TTC549 (cell line): ENCODE measurements at regions not wholly inside any gene's neighbourhood (a gene's known extent, or its start where the extent isn't known, plus 50 kb on each side); places are given as distances from the start of the nearest gene placed in this dataset.

Experiments used
- FAIRE-seq: peaks from 2 replicates; lab custom pipeline; 2012; peaks lifted over from hg19 to GRCh38; lab: Jason Lieb, UNC

- FAIRE-seq: no peak
These were observed 246.6 kb upstream of the RTL1 start for GRCh38 chr14:101150039-101150610.

GRCh38 chr14:101151226-101151926, 247.9 kb upstream of the RTL1 start:
- no peak for FAIRE-seq

GRCh38 chr14:101151927-101152305, 248.4 kb upstream of the RTL1 start:
- no peak for FAIRE-seq

- FAIRE-seq: no peak
These were observed 249.3 kb upstream of the RTL1 start for GRCh38 chr14:101152855-101153254.

GRCh38 chr14:101153691-101154090, 250.2 kb upstream of the RTL1 start:
- no peak for FAIRE-seq

GRCh38 chr14:101155575-101155974, 252.1 kb upstream of the RTL1 start:
- no peak for FAIRE-seq

- FAIRE-seq: no peak
These were observed 263.9 kb upstream of the RTL1 start for GRCh38 chr14:101167428-101167827.

GRCh38 chr14:101169267-101169666, 265.7 kb upstream of the RTL1 start:
- no peak for FAIRE-seq

- FAIRE-seq: no peak
These were observed 268.1 kb upstream of the RTL1 start for GRCh38 chr14:101171650-101172049.

GRCh38 chr14:101173698-101174521, 270.4 kb upstream of the RTL1 start:
- FAIRE-seq: no peak

GRCh38 chr14:101174522-101174838, 271.0 kb upstream of the RTL1 start:
- FAIRE-seq: no peak

GRCh38 chr14:101174980-101175606, 271.6 kb upstream of the RTL1 start:
- FAIRE-seq: no peak

GRCh38 chr14:101175731-101176534, 272.4 kb upstream of the RTL1 start:
- FAIRE-seq: no peak

GRCh38 chr14:101176535-101177205, 273.1 kb upstream of the RTL1 start:
- no peak for FAIRE-seq

- no peak for FAIRE-seq
These were observed 273.9 kb upstream of the RTL1 start for GRCh38 chr14:101177301-101177971.

- FAIRE-seq: no peak
These were observed 274.9 kb upstream of the RTL1 start for GRCh38 chr14:101178184-101179072.

GRCh38 chr14:101179691-101180211, 276.2 kb upstream of the RTL1 start:
- no peak for FAIRE-seq

GRCh38 chr14:101181446-101182313, 278.2 kb upstream of the RTL1 start:
- no peak for FAIRE-seq

GRCh38 chr14:101182476-101182875, 279.0 kb upstream of the RTL1 start:
- no peak for FAIRE-seq
